Activated CD4-positive, alpha-beta T cell treated with anti-CD3 and anti-CD28 coated beads, Interleukin-2, amount 50 U/mL, for 48 hours (primary cell): ENCODE measurements at regions not wholly inside any gene's neighbourhood (a gene's known extent, or its start where the extent isn't known, plus 50 kb on each side); places are given as distances from the start of the nearest gene placed in this dataset.

Source experiments
- DNase-seq, 2 experiments: peaks; one replicate each; pipeline ENCODE4 v3.0.0-alpha.2; 2020

DNA sequence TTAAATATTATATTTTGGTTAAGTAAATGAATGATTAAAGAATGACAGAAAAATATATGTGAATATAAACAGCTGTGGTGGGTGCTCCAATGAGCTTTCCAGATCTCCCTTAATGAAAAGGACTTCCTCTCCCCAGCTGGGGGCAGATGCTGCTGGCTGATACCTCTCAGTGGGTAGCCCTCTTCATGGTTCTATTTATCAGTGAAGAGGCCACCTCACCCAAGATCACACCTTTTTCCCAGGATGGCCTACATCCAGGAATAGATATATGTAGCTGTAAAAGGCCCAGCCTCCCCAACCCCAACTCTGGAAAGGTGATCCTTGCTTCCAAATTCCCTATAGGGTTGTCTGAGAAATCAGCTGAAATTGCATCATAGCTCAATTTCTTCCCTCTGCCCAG is 135.2 kb upstream of the ACVR2A start:
- DNase-seq, result no peak

DNA sequence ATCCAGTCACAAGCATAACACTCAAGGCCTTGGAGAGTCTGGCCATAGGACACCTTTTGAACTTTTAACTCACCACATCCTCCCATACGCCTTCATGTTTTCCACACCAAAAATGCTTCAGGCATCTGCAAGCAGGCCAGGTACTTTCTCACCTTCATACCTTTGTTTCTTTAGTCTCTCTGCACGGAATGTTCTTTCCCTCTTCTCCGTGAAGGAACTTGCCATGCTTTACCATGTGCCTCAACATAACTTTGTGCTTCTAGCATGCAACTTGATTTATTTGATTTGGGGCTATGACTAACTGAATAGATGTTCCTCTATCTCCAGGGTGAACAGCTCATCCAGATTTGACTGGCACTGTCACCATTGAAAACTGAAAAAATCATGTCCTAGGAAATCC is 141.7 kb upstream of the ACVR2A start:
- no peak for DNase-seq

DNA sequence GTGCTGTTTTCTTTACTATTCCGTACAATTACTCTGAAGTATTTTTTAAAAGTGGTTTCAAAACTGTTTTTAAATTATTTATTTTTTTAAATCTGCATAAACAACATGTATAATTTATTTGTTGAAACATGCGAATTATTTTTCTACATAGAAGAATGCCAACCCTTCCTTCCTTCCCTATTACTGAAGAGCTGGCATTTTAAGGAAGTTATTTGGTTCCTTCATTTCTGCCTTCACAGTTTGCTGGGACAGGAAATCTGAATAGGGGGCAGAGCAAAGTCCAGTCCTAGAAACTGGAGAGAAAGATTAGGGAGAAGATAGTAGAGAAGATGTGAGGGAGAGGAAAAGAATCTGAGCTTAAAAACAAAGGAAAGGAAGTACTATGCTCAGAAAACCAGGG is 146.7 kb upstream of the ACVR2A start:
- no peak for DNase-seq

DNA sequence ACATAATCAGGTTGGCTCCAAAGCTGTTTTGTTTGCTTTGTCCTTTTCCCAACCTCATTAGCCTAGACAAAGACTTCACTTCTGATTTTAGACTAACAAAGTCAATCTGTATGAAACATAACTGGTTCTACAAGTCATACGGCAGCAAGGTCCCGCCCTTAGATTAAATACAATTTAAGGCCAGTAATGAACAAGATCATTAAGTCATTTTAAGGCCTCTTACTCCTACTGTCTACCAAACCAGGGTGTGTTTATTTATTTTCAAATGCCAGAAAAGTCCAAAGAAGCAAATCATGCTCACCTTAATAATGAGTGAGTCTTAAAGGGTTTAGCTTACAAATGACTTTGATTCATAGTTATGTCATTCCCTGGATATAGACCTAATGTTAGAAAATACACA is 148.4 kb upstream of the ACVR2A start:
- DNase-seq, result no peak

- DNase-seq, result no peak
Observed at GRCh38 chr2:147689220-147689909, 155.5 kb upstream of the ACVR2A start.

- no peak for DNase-seq
Observed at GRCh38 chr2:147688242-147688641, 156.6 kb upstream of the ACVR2A start.

DNA sequence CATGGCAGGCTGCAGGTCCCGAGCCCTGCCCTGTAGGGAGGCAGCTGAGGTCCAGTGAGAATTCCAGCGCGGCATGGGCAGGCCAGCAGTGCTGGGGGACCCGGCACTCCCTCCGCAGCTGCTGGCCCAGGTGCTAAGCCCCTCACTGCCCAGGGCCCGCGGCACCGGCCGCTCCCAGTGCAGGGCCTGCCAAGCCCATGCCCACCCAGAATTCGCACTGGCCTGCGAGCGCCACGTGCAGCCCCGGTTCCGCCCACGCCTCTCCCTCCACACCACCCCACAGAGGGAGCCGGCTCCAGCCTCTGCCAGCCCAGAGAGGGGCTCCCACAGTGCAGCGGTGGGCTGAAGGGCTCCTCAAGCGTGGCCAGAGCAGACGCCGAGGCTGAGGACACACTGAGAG is 158.5 kb upstream of the ACVR2A start:
- DNase-seq, result no peak

GRCh38 chr2:147684903-147685302 is 159.9 kb upstream of the ACVR2A start:
- no peak for DNase-seq

DNA sequence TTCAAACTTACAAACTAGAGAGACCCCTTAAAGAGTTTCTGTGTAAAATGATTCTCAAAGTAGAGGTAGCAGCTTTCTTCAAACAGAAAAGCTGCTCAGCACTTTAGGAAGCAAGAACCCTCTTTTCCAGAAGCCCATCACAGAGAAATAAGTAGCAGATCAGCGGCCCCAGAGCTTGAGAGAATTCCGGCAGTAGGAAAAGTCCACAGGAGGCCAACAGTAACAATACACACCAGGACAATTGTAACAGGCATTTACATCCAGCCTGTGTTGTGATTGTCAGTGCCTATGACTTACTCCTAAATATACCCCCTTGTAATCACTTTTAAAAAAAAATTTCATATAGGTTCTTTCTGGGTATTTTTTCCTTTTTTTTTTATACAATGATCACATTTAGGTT is 161.4 kb upstream of the ACVR2A start:
- no peak for DNase-seq

DNA sequence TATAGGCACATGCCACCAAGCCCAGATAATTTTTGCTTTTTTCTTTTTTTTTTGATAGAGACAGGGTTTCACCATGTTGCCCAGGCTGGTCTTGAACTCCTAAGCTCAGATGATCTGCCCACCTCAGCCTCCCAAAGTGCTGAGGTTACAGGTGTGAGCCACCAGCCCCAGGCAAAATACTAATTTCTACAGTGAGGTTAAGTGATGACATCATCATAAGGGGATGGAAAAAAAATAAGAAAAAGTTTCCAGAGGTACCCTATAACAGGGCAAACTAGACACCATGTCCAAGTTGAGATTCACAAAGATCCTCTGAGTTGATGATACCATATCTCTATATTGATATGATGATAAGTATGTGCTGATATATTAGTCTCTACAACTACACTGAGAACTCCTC is 163.7 kb upstream of the ACVR2A start:
- DNase-seq, result no peak

GRCh38 chr2:147679955-147680531 is 164.8 kb upstream of the ACVR2A start:
- no peak for DNase-seq

DNA sequence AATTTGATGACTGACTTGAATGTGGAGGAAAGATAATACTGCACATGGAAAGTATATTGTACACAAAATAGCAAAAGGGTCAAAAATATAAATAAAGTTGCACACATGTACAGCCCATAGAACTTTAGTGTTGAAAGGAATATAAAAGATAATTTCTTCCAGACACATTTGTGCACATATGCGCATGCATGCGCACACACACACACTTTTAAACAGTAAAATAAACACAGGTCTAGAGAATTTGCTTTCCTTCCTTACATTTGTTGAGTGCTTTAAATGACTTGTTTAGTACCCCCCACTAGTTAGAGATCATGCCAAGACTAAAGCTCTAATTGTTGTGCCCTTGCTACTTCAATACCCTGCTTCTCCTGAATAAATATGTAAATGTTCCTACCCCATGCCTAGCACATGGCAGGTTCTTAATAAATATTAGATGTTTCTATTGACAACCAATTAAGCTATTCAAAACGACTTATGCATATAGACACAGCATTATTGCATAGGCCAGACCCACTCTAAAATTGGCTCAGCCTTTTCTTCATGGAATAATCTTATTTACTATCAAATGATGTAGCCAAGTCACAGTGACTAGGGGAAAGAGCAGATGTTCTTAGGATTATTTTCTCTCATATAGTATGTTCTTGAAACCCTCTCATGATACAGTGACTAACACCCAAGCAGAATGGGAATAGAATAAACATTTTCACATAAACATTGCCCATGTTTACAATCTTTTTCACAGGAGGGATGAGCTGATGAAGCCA is 165.5 kb upstream of the ACVR2A start:
- DNase-seq, result no peak

DNA sequence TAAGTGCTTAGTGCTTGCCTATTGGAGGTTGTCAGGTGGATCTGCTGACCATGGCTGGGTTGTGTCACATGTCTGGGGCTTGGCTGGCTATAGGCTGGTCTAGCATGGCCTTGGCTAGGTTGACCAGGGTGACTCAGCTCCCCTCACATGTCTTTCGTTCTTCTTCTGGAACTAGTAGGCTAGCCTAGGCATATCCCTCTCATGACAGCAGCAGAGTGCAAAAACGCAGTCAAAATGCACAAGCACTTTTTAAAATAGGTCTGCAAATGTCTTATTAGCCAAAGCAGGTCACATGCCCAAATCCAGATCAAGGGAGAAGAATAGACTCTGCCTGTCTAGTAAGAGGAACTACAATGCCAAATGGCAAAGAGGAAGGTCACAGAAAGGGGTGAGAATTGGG is 179.7 kb upstream of the ACVR2A start:
- DNase-seq, result no peak

DNA sequence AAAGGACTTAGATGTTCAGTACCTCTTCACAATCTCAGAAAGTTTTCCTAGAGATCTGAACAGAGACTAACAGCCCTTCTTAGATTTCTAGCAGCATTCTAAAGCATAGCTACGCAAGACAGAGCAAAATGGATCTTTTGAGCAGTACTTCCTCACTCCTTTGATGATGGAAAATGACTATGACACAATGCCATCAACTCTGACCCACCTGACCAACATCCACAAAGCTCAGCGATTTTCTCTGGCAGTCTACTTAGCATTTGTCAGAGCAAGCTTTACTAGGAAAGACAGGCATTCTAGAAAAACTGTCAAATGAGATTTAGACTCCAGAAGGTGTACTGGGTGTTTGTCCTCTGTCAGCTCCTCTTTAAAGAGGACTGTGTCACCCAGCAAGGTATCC is 180.9 kb upstream of the ACVR2A start:
- DNase-seq, result peak in 1 of 2 experiments; percentile 6

DNA sequence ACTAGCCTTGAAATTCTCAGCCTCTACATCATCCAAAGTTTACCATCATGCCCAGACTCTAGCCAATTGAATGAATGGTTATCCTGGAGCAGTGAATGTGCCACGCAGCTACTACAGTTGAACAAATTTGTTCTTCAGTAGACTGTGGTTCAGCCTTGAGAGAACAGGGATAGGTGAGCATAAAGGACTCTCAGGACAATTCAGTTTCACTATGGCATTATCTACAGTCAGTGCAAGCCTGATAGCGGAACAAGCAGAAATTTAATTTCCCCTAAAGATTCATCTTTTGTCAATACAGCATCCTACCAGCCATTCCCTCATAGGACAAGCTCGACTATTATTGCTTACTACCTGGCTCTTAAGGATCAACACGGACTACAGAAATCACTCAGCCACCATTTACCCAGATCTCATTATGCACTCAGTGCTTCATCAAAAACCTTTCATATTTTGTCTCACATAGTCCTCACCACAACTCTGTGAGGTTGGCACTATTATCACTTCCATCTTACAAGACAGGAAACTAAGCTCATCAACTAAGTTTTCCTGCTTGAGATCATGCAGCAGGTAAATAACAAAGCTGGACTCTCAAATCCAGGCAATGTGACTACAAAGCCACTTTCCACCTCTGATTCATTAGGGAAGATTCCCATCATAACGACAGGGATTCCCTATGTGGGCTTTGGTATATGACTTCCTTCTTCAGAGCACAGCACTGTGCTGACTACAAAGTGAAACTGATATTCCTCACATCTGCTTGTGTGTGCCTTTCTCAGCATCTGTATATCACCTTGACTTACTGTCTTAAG is 181.5 kb upstream of the ACVR2A start:
- no peak for DNase-seq

GRCh38 chr2:147662221-147662620 is 182.6 kb upstream of the ACVR2A start:
- DNase-seq, result no peak

DNA sequence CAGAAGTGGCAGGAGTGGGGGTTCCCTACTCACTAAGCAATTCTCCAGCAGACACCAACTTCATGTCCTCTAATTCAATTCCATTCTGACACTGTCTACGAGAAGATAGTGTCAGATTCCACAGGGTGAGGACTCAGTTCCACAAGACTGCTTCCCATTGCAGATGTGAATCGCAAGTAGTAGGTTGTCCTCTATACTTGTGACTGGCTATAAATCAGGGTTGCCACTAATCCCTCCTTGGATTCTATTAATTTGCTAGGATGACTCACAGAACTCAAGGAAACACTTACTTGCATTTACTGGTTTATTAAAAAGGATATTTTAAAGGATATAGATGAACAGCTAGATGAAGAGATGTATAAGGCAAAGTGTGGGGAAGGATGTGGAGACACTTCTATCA is 184.1 kb upstream of the ACVR2A start:
- no peak for DNase-seq

GRCh38 chr2:147659051-147659450 is 185.8 kb upstream of the ACVR2A start:
- no peak for DNase-seq

- DNase-seq, result no peak
Observed at GRCh38 chr2:147657086-147658000, 187.5 kb upstream of the ACVR2A start.

- DNase-seq, result no peak
Observed at GRCh38 chr2:147649998-147650397, 194.8 kb upstream of the ACVR2A start.

DNA sequence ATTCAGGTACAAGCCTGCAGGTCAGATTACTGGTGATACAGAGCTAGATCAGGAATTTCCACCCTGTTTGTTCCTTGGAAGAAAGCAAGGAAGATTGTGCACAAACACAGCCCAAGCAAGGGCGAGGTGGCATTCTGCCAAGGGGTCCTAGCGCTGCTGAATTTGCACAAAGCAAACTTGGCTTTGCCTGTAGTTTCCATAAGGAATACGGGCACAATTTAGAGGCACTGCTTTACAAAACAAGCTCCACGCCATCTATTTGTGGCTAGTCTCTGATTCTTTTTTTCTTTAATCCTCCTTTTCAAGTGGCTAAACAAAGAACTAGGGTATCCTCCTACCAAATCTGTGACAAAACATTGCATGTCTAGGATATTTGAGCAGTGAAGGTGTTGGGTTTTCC is 195.5 kb upstream of the ACVR2A start:
- no peak for DNase-seq

GRCh38 chr2:147648471-147648870 is 196.4 kb upstream of the ACVR2A start:
- no peak for DNase-seq
